ENCODE measurements at regions not wholly inside any gene's neighbourhood (a gene's known extent, or its start where the extent isn't known, plus 50 kb on each side); places are given as distances from the start of the nearest gene placed in this dataset.
A peak's percentile ranks its signal among the peaks of the same experiment; 100 is the strongest.
"Not testable (repeated sequence)": the region's sequence is repeated elsewhere in the genome, so short reads cannot be mapped to it uniquely, and the experiment has no call there.

DNA sequence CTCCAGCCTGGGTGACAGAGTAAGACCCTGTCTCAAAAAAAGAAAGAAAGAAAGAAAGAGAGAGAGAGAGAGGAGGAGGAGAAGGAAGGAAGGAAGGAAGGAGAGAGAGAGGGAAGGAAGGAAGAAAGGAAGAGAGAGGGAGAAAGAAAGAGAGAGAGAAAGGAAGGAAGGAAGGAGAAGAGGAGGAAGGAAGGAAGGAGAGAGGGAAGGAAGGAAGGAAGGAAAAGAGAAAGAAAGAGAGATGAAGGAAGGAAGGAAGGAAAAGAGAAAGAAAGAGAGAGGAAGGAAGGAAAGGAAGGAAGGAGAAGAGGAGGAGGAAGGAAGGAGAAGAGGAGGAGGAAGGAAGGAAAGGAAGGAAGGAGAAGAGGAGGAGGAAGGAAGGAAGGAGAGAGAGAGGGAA, 82.2 kb upstream of the ATP1B1 start:
- DNase-seq = no peak

GRCh38 chr1:169024800-169025271, 81.7 kb upstream of the ATP1B1 start:
- DNase-seq = no peak

- DNase-seq = no peak
These were observed 81.1 kb upstream of the ATP1B1 start for GRCh38 chr1:169025412-169025811.

GRCh38 chr1:169027607-169028320, 78.7 kb upstream of the ATP1B1 start:
- DNase-seq = no peak

GRCh38 chr1:169031566-169032224, 74.8 kb upstream of the ATP1B1 start:
- no peak for DNase-seq

GRCh38 chr1:169041366-169041765, 65.1 kb upstream of the ATP1B1 start:
- peak in 1 of 2 donors; percentile 79 for DNase-seq

DNA sequence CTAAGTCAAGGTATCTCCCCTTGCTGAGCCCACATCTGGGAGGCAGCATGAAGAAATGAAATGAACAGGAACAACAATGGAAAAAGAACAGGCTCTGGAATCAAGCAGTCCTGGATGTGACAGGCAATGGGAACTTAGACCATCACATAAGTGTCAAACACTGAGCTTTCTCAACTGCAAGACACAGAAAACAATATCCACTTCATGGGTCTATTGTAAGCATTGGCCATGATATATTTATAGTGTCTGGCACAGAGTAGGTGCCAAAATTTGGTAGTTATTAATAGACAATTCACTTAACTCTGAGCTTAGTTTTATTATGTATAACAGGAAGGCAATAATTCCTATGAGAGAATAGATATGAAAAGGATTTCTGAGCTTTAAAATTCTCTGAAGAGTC, 64.1 kb upstream of the ATP1B1 start:
- no peak for DNase-seq

DNA sequence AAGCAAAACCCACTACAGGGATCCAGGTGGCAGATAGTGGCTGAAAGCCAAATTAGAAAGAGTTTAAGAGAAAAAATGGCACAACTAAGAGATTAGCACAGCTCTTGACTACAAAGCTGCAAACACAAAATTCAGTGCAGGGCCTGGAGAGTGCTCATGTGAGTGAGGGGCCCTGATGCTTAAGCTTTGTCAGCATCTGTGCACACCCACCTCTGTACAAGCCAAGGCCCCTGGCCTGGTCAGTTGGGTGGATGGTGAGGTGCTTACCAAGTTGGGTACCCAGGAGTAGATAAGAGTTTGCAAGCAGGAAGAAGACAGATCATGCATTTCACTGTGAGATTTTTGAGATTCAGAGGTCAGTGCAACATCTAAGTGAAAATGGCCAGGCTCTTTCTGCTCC, 62.7 kb upstream of the ATP1B1 start:
- no peak for DNase-seq

DNA sequence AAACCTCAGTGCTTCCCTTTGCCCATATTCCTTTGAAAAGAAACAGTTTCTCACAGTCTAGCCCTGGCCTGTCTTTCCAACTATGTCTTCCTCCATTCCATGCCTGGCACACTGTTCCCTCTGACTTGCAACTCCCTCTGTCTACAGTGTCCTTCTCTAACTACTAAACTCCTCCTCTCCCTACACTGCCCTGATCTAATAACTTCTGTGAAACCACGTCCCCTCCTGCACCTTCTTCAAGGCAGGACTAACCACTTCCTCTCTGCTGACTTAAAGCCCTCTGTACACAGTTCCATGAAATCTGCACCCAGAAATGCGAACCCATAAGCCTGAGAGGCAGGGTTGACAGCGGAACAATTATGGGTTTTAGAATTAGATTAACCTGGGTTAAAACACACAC, 62.2 kb upstream of the ATP1B1 start:
- DNase-seq = peak in 1 of 2 donors; percentile 83

- peak in 1 of 2 donors; percentile 10 for DNase-seq
These were observed 61.5 kb upstream of the ATP1B1 start for GRCh38 chr1:169044971-169045370.

DNA sequence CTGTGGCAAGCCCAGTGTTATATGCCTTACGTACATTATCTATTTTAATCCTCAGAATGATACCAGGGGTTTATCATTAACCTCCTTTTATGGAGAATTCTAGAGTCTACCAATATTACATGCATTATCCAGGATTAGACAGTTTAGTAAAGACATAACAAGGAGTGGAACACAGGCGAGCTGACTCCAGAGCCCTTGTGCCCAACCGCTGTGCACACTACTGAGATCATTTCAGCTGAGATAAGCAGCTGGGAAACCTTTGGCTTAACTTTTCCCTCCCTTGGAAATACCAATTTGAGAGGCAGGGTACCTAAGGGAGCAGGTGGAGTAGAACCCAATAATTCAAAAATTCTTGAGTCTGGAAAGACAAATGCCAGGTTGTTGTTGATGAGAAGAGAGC, 59.8 kb upstream of the ATP1B1 start:
- DNase-seq = no peak

- DNase-seq = no peak
These were observed 59.4 kb upstream of the ATP1B1 start for GRCh38 chr1:169047074-169047473.

DNA sequence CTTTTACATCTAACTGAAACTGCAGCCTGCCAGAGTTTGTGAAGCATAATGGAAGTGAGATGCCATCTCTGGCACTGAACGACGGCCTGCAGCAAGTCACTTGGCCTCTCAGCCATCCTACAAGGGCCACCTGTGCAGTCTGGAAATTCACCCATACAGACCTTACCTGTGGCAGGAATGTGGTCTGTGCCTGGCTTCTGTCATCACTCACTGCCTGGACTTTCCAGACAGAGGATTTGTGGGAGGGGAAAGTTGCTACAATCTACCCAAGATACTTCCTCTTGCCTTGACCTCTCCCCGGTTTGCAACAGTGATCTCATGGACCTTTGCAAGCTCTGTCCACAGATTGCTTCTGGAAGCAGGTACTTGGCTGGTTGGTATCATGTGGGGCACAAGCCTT, 58.4 kb upstream of the ATP1B1 start:
- no peak for DNase-seq

DNA sequence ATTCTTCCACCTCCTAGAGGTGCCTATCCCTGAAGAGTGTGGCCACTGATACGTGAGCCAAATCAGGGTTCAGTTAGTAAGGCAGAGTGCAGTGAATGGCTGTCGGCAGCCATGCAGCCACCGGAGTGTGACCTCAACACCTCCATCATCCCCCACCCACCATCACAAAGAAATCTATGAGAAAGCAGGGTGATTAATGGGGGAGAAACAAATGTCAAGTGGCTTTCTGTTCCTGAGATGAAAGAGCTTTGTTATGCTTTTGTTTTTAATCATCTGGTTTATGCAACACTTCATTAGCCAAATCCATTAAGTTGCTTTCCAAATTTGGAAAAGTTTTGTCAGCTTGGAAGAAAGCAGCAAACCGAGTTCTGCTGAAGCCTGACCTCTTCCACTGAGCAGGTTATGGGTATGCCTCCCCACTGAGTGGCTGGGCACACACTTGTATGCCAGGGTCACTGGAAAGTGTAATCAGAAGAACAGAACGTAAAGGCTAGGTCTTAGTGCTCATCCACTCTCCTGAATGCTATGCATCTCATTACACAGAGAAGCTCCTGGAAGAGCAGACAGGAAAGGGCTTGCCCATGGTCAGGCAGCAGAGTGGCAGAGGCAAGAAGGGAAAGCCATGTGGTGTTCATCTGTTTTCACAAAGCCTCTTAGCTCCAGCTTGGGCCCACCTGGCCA, 57.1 kb upstream of the ATP1B1 start:
- DNase-seq = no peak

DNA sequence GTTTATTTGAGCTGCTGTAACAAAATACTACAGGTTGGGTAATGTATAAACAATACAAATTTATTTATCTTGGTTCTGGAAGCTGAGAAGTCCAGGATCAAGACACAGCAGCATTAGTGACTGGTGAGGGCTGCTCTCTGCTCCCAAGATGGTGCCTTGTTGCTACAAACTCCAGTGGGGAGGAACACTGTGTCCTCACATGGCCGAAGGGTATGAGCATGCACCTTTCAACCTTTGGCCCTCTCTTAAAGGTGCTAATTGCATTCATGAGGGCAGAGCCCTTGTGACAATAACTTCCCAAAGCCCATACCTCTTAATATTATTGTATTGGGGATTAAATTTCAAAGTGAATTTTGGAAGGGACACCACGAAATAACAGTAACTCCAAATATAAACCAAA, 55.3 kb upstream of the ATP1B1 start:
- DNase-seq = no peak

DNA sequence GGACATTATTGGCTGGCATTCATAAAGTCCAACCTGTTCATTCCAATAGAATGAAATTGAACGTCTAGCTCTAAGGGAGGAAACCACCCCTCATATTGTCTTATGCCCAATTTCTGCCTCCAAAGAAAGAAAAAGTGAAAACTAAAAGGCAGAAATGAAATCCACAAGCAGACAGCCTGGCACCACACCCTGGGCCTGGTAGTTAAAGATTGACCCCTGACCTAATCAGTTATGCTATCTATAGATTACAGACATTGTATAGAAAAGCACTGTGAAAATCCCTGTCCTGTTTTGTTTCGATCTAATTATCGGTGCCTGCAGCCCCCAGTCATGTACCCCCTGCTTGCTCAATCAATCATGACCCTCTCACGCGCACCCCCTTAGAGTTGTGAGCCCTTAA, 54.3 kb upstream of the ATP1B1 start:
- not testable (repeated sequence) for DNase-seq

- no peak for DNase-seq
These were observed 53.8 kb upstream of the ATP1B1 start for GRCh38 chr1:169052727-169053126.

DNA sequence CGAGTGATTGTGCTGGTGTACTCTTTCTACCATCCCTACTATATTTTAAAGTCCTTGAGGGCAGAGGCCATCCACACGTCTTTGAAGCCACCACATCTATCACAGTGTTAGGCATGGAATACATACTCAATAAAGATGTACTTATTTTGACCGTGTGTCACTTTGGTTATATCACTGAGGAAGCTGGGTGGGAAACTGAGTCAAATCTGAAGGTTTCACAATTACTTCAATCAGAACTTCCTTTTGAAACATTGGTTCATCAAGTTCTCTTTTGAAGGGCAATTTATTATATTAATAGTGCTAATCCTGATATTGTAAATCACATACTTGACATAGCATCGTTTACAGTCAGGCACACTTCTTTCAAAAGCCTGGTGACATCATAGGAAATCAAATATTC, 53.3 kb upstream of the ATP1B1 start:
- DNase-seq = no peak
